ENCODE measurements at regions not wholly inside any gene's neighbourhood (a gene's known extent, or its start where the extent isn't known, plus 50 kb on each side); places are given as distances from the start of the nearest gene placed in this dataset.

DNA sequence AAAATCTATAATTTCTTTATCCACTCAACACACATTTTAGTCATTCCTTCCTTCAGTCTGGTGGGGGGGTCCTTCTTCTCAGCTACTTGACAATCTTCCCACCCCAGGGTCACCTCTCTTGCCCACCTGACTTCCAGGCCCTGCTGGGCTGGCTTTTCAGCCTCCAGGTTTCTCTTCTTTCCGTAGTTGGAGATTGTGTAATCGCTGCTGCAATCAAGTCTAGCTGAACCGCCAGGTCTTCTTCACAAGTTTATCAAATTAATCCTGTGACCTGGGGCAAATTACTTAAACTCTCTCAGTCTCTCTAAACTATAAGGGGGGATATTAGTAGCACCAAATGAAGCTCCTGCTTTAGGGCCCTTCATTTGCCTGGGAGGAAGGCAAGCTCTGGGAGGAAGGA, 102.9 kb upstream of the TNIP3 start:
- TF ChIP-seq CTCF (IDR thresholded peaks at IDR 0.05) = no peak
- H3K4me3 Mint-ChIP-seq = no peak overlapping the region
- ChIA-PET POLR2A (interaction anchor here (1.1 kb wide), 1 partner anchor 10 kb away, joined by 3 read pairs; no protein-coding TSS in a partner anchor), CTCF (interaction anchor here (0.7 to 1.1 kb wide), 3 partner anchors 15 to 40 kb away, joined by 3 to 4 read pairs (median 3); no protein-coding TSS in a partner anchor)
- no peaks in the 10 kb centered on the region for H3K9me3 Mint-ChIP-seq
- peaks cover 6% of the 10 kb centered on the region for H3K4me1 Mint-ChIP-seq (ENCODE audit: low read depth)
- no peaks in the 10 kb centered on the region for H3K27me3 Mint-ChIP-seq
- DNase-seq = no peak
- H3K27ac Mint-ChIP-seq = no peak overlapping the region
- intact Hi-C loops (cut with micrococcal nuclease) = no loop called here
- H3K36me3 Mint-ChIP-seq (ENCODE audit: low read depth) = no peaks in the 10 kb centered on the region
- no peak for ATAC-seq

DNA sequence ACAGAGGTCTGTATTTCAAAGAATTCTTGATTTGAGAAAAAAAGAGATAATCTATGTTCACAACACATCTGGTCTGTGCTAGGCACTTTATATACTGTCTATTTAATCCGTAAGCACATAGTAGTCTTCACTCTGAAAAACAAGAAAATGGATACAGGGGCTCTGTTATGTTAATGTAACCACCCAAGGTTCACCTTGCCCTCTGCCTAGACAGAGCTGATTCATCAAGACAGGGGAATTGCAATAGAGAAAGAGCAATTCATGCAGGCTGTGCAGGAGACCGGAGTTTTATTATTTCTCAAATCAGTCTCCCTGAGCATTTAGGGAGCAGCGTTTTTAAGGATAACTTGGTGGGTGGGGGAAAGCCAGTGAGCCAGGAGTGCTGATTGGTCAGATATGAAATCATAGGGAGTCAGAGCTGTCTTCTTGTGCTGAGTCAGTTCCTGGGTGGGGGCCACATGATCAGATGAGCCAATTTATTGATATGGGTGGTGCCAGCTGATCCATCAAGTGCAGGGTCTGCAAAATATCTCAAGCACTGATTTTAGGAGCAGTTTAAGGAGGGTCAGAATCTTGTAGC, 92.9 kb upstream of the TNIP3 start:
- ATAC-seq = peak; percentile 52
- intact Hi-C loops (cut with micrococcal nuclease) = loop anchor here (5.0 kb wide), 1 partner anchor 50 kb away; no protein-coding TSS in a partner anchor
- Mint-ChIP-seq H3K4me3 (peak overlapping the region; percentile 36), H3K27ac (peak overlapping the region; percentile 95), H3K36me3 (ENCODE audit: low read depth) (no peaks in the 10 kb centered on the region), H3K9me3 (peaks cover 2% of the 10 kb centered on the region), H3K4me1 (ENCODE audit: low read depth) (peaks cover 47% of the 10 kb centered on the region), H3K27me3 (no peaks in the 10 kb centered on the region)
- CTCF ChIA-PET = interaction anchor here (11.5 kb wide), 1 partner anchor 67 kb away, joined by 155 read pairs; no protein-coding TSS in a partner anchor
- DNase-seq = peak; percentile 37
- POLR2A ChIA-PET = interaction anchor here (0.9 kb wide), 1 partner anchor 10 kb away, joined by 3 read pairs; no protein-coding TSS in a partner anchor
- TF ChIP-seq CTCF (IDR thresholded peaks at IDR 0.05) = no peak

- Mint-ChIP-seq H3K9me3 (peaks cover 2% of the 10 kb centered on the region), H3K4me3 (peak overlapping the region; percentile 52), H3K27ac (peak overlapping the region; percentile 95), H3K27me3 (no peaks in the 10 kb centered on the region), H3K36me3 (ENCODE audit: low read depth) (no peaks in the 10 kb centered on the region), H3K4me1 (ENCODE audit: low read depth) (peaks cover 52% of the 10 kb centered on the region)
- ChIA-PET CTCF (interaction anchor here (0.8 to 11.5 kb wide), 4 partner anchors 15 to 66 kb away, joined by 3 to 155 read pairs (median 4); no protein-coding TSS in a partner anchor), POLR2A (interaction anchor here (0.7 to 1.2 kb wide), 2 partner anchors 12 to 571 kb away, joined by 3 read pairs; no protein-coding TSS in a partner anchor)
- no peak for TF ChIP-seq CTCF (IDR thresholded peaks at IDR 0.05)
- DNase-seq (peak; percentile 79), ATAC-seq (peak; percentile 93)
- intact Hi-C loops (cut with micrococcal nuclease) = loop anchor here (5.0 kb wide), 1 partner anchor 51 kb away; no protein-coding TSS in a partner anchor
Observed at GRCh38 chr4:121255986-121256750, 92.0 kb upstream of the TNIP3 start.

GRCh38 chr4:121253961-121254360, 89.8 kb upstream of the TNIP3 start:
- Mint-ChIP-seq H3K9me3 (no peaks in the 10 kb centered on the region), H3K27me3 (no peaks in the 10 kb centered on the region), H3K4me1 (ENCODE audit: low read depth) (peaks cover 64% of the 10 kb centered on the region), H3K27ac (peak overlapping the region; percentile 70), H3K36me3 (ENCODE audit: low read depth) (no peaks in the 10 kb centered on the region), H3K4me3 (no peak overlapping the region)
- ATAC-seq (no peak), DNase-seq (no peak)
- CTCF ChIA-PET = interaction anchor here (1.5 to 11.5 kb wide), 7 partner anchors 11 to 64 kb away, joined by 3 to 155 read pairs (median 8); no protein-coding TSS in a partner anchor
- intact Hi-C loops (cut with micrococcal nuclease) = loop anchor here (2.0 kb wide), 1 partner anchor 61 kb away; no protein-coding TSS in a partner anchor
- TF ChIP-seq CTCF (IDR thresholded peaks at IDR 0.05) = no peak
- POLR2A ChIA-PET = no interaction called here

Measured in activated CD8-positive, alpha-beta T cell treated with anti-CD3 and anti-CD28 coated beads for 36 hours (primary cell).